Sigmoid colon (tissue), 6 donors: ENCODE measurements at regions not wholly inside any gene's neighbourhood (a gene's known extent, or its start where the extent isn't known, plus 50 kb on each side); places are given as distances from the start of the nearest gene placed in this dataset.

ENCODE experiments used
- DNase-seq: peaks from one replicate; pipeline ENCODE4 v3.0.0-alpha.2; 2019
- H3K27ac ChIP-seq, 4 donors: fragments of 200-600 bp; sonication (generic); one replicate each; pipeline ENCODE4 v1.5.1; 2016 to 2019; ENCODE audit warnings: mild to moderate bottlenecking in 1 of 4
- H3K27me3 ChIP-seq, 3 donors: fragments of 200-600 bp; sonication (generic); one replicate each; pipeline ENCODE4 v1.5.1; 2019; ENCODE audit warnings: mild to moderate bottlenecking in 1 of 3
- H3K36me3 ChIP-seq, 4 donors: fragments of 200-600 bp; sonication (generic); one replicate each; pipeline ENCODE4 v1.5.1; 2016 to 2019
- H3K4me1 ChIP-seq, 4 donors: fragments of 200-600 bp; sonication (generic); one replicate each; pipeline ENCODE4 v1.5.1; 2017 to 2019
- H3K4me3 ChIP-seq, 4 donors: fragments of 200-600 bp; sonication (generic); one replicate each; pipeline ENCODE4 v1.5.1; 2017 to 2019; ENCODE audit warnings: mild to moderate bottlenecking in 2 of 4, moderate library complexity in 1 of 4
- H3K9me3 ChIP-seq, 4 donors: fragments of 200-600 bp in 3 of 4; sonication (generic) in 3 of 4; one replicate each; pipeline versions ENCODE4 v1.5.1 to v1.6.1; 2013 to 2019
- EP300 ChIP-seq, 4 donors: sonication (generic); formaldehyde crosslinking; IDR thresholded peaks; one replicate each; pipeline ENCODE4 v1.6.1; 2017; ENCODE audit warnings: antibody characterized with exemption in 4 of 4
- POLR2A ChIP-seq, 2 donors: fragments of 450-650 bp; IDR thresholded peaks; one replicate each; pipeline ENCODE4 v1.6.1; 2016; ENCODE audit warnings: antibody characterized with exemption in 2 of 2, mild to moderate bottlenecking in 2 of 2, moderate library complexity in 2 of 2
- POLR2AphosphoS5 ChIP-seq, 4 donors: sonication (generic); formaldehyde crosslinking; IDR thresholded peaks; one replicate each; pipeline ENCODE4 v1.6.1; 2017; ENCODE audit warnings: antibody characterized with exemption in 4 of 4
- WGBS, 2 donors: extraction: QIAGEN DNeasy Blood & Tissue Kit; methylation state at CpG; one replicate each; pipeline ENCODE4 v1.1.7; 2013; 5-methylcytosine and 5-hydroxymethylcytosine counted together
- intact Hi-C: fragments of 100-400 bp; cut with DNase I; formaldehyde crosslinking; loops from one replicate; pipeline ENCODE4 v1.15.1; 2023
- TF ChIP-seq, protein P1 (sequence below), 4 experiments: fragments of 450-650 bp in 3 of 4; fragments of 200-600 bp in 1 of 4; IDR thresholded peaks; one replicate each; pipeline ENCODE4 v1.5.1; 2016 to 2019; ENCODE audit warnings: antibody characterized with exemption in 4 of 4, mild to moderate bottlenecking in 3 of 4, moderate library complexity in 2 of 4
- donor health status: healthy with polysubstance abuse.
- donor health status: healthy.

DNA sequence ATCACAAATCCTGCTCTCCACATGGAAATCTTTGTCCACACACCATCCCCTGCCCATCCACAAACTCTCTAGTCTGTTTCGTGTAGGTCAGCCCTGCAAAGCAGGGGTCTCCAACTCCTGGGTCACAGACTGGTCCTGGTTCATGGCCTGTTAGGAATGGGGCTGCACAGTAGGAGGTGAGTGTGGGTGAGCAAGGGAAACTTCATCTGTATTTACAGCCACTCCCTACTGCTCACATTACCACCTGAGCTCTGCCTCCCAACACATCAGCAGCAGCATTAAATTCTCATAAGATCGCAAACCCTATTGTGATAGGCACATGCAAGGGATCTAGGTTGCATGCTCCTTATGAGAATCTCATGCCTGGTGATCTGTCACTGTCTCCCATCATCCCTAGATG, 242.1 kb downstream of the FGFR2 start:
- Histone ChIP-seq H3K27ac (no peak overlapping the region), H3K27me3 (no peaks in the 10 kb centered on the region), H3K9me3 (no peaks in the 10 kb centered on the region), H3K36me3 (no peaks in the 10 kb centered on the region), H3K4me3 (no peak overlapping the region), H3K4me1 (peaks cover 0 to 15% (median 8%) of the 10 kb centered on the region in 4 donors)
- no peak for TF ChIP-seq POLR2AphosphoS5 (IDR thresholded peaks at IDR 0.05)
- TF ChIP-seq POLR2A (IDR thresholded peaks at IDR 0.05) = no peak
- TF ChIP-seq, protein P1, sequence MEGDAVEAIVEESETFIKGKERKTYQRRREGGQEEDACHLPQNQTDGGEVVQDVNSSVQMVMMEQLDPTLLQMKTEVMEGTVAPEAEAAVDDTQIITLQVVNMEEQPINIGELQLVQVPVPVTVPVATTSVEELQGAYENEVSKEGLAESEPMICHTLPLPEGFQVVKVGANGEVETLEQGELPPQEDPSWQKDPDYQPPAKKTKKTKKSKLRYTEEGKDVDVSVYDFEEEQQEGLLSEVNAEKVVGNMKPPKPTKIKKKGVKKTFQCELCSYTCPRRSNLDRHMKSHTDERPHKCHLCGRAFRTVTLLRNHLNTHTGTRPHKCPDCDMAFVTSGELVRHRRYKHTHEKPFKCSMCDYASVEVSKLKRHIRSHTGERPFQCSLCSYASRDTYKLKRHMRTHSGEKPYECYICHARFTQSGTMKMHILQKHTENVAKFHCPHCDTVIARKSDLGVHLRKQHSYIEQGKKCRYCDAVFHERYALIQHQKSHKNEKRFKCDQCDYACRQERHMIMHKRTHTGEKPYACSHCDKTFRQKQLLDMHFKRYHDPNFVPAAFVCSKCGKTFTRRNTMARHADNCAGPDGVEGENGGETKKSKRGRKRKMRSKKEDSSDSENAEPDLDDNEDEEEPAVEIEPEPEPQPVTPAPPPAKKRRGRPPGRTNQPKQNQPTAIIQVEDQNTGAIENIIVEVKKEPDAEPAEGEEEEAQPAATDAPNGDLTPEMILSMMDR (IDR thresholded peaks at IDR 0.05) = no peak
- no peak for TF ChIP-seq EP300 (IDR thresholded peaks at IDR 0.05)
- intact Hi-C loops = no loop called here
- DNase-seq = no peak
- 87 to 93% methylated on average over 2 of the region's 2 CpGs for WGBS, 2 donors

DNA sequence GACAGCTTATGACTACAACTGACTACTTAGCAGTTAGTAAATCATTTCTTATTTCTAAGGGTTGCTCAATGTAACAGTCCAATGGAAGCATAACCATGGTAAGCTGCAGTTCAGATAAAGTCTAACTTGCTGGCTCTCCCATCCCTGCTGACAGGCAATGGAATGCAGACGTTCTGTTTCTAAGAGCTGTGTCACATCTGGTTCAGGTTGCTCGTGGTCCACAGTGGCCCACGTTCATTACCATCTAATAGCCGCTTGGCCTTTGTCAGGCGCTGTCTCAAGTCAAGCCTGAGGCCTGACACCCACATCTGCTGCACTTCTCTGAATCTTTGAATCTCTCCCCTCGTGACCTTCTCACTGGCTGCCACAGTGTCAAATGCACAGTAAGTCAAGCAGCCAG, 240.8 kb downstream of the FGFR2 start:
- WGBS, 2 donors = 82 to 86% methylated on average over 6 of the region's 6 CpGs
- intact Hi-C loops = no loop called here
- no peak for DNase-seq
- no peak overlapping the region for H3K4me3 ChIP-seq
- H3K27me3 ChIP-seq = no peaks in the 10 kb centered on the region
- TF ChIP-seq EP300 (IDR thresholded peaks at IDR 0.05) (no peak), POLR2AphosphoS5 (IDR thresholded peaks at IDR 0.05) (no peak), POLR2A (IDR thresholded peaks at IDR 0.05) (no peak)
- TF ChIP-seq, protein P1 (IDR thresholded peaks at IDR 0.05) = no peak
- H3K27ac ChIP-seq = no peak overlapping the region
- H3K9me3 ChIP-seq = no peaks in the 10 kb centered on the region
- H3K4me1 ChIP-seq = peaks cover 0 to 5% (median 2%) of the 10 kb centered on the region in 4 donors
- no peaks in the 10 kb centered on the region for H3K36me3 ChIP-seq

DNA sequence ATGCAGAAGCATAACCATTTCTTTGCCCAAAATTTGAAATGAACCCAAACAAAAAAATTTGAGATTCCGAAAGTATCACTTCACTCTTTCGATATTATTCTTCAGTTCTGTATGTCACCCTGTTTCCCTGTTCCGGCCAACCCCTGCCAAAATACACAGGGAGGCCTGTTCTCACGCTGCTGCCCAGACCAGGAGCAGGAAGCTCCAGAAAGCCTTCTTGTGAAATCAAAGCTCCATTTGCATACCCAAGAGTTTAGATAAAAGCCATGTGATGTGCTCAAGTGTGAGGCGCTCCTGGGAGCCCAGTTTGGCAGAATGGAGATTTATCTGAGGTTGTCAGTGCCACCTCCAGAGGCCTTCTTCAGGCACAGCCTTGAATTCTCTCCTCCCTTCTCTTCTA, 236.2 kb downstream of the FGFR2 start:
- Histone ChIP-seq H3K27me3 (no peaks in the 10 kb centered on the region), H3K4me1 (no peaks in the 10 kb centered on the region), H3K27ac (no peak overlapping the region), H3K4me3 (no peak overlapping the region), H3K9me3 (no peaks in the 10 kb centered on the region), H3K36me3 (no peaks in the 10 kb centered on the region)
- WGBS, 2 donors = 90 to 93% methylated on average over 5 of the region's 5 CpGs
- no peak for TF ChIP-seq POLR2A (IDR thresholded peaks at IDR 0.05)
- no peak for TF ChIP-seq POLR2AphosphoS5 (IDR thresholded peaks at IDR 0.05)
- intact Hi-C loops = no loop called here
- DNase-seq = no peak

DNA sequence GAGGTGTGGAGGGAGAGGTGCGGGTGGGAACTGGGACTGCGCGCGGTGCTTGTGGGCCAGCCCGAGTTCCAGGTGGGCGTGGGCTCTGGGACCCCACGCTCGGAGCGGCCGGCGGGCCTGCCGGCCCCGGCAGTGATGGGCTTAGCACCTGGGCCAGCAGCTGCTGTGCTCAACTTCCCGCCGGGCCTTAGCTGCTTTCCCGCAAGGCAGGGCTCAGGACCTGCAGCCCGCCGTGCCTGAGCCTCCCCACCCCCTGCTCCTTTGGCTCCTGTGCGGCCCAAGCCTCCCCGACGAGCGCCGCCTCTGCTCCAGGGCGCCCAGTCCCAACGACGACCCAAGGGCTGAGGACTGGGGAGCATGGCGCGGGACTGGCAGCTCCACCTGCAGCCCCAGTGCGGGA, 232.7 kb downstream of the FGFR2 start:
- no peak for TF ChIP-seq POLR2AphosphoS5 (IDR thresholded peaks at IDR 0.05)
- no peaks in the 10 kb centered on the region for H3K27me3 ChIP-seq
- H3K27ac ChIP-seq = no peak overlapping the region
- no peak for DNase-seq
- peaks cover 0 to 12% (median 0%) of the 10 kb centered on the region in 4 donors for H3K4me1 ChIP-seq
- 96 to 97% methylated on average over 29 of the region's 29 CpGs for WGBS, 2 donors
- intact Hi-C loops = no loop called here
- H3K9me3 ChIP-seq = no peaks in the 10 kb centered on the region
- no peak overlapping the region for H3K4me3 ChIP-seq
- no peaks in the 10 kb centered on the region for H3K36me3 ChIP-seq

DNA sequence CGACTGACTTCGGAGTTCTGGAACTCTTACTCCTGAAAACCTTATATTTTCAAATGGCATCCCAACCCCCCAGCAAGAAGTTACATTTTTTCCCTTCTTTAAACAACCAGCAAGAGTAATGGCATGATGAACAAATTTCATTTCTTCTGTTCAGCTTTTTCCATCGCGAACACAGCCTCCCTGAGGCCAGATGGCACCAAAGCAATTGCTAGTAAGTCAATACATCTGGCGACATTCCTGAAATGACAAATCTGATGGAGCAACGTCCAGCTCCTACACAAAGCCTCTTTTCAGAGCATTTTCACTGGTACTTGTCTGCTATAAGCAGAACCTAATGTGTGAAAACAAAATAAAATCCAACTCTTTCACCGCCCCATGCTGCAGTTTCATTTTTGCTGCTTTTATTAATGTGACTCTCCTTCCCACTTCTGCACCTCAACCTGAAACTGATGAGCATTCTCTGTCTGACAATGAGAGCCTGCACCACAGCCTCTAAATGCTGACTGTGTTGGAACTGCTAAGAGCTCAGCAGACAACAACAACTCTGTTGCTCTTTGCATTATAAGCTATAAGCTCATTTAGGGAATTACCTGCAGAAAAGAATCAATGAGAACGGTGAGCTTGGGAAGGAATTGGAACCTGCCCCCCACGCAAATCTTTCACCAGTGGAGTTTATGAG, 229.8 kb downstream of the FGFR2 start:
- H3K4me1 ChIP-seq = peaks cover 0 to 12% (median 0%) of the 10 kb centered on the region in 4 donors
- no peak overlapping the region for H3K27ac ChIP-seq
- intact Hi-C loops = no loop called here
- no peak overlapping the region for H3K4me3 ChIP-seq
- H3K9me3 ChIP-seq = no peaks in the 10 kb centered on the region
- no peak for DNase-seq
- H3K27me3 ChIP-seq = no peaks in the 10 kb centered on the region
- TF ChIP-seq, protein P1 (IDR thresholded peaks at IDR 0.05) = no peak
- TF ChIP-seq POLR2AphosphoS5 (IDR thresholded peaks at IDR 0.05) (no peak), POLR2A (IDR thresholded peaks at IDR 0.05) (no peak), EP300 (IDR thresholded peaks at IDR 0.05) (no peak)
- H3K36me3 ChIP-seq = no peaks in the 10 kb centered on the region
- 67 to 70% methylated on average over 9 of the region's 9 CpGs for WGBS, 2 donors

DNA sequence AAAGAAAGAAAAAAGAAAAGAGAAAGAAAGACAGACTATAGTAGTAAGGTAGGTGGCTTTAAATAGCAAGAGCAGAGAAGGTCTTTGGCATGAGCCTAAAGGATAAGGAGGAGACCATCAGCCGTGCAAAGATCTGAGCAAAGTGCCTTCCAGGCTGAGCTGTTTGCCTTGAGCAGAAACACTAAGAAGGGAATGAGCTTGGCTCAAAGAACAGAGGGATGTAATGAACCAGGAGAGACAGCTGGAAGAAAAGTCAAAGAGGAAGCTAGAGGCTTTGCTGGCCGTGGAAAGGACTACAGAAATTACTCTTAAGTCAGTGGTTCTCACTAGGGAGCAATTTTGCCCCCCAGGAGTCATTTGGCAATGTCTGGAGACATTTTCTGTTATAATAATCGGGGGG, 228.6 kb downstream of the FGFR2 start:
- Histone ChIP-seq H3K4me1 (peaks cover 0 to 12% (median 0%) of the 10 kb centered on the region in 4 donors), H3K9me3 (no peaks in the 10 kb centered on the region), H3K36me3 (no peaks in the 10 kb centered on the region), H3K27me3 (no peaks in the 10 kb centered on the region), H3K27ac (no peak overlapping the region), H3K4me3 (no peak overlapping the region)
- WGBS, 2 donors = 71 to 76% methylated on average over 3 of the region's 3 CpGs
- no peak for DNase-seq
- intact Hi-C loops = no loop called here
- TF ChIP-seq POLR2AphosphoS5 (IDR thresholded peaks at IDR 0.05) (no peak), EP300 (IDR thresholded peaks at IDR 0.05) (no peak), POLR2A (IDR thresholded peaks at IDR 0.05) (no peak)
- TF ChIP-seq, protein P1 (IDR thresholded peaks at IDR 0.05) = no peak
